Transverse colon (tissue), 4 donors: ENCODE measurements at regions not wholly inside any gene's neighbourhood (a gene's known extent, or its start where the extent isn't known, plus 50 kb on each side); places are given as distances from the start of the nearest gene placed in this dataset.

Source experiments
- DNase-seq: peaks from one replicate; pipeline ENCODE4 v3.0.0-alpha.2; 2019
- H3K27ac ChIP-seq, 4 donors: fragments of 200-600 bp; sonication (generic); 2 replicates each; pipeline ENCODE4 v1.5.1; 2016 to 2018; ENCODE audit warnings: inconsistent platforms in 4 of 4
- H3K27me3 ChIP-seq: fragments of 200-600 bp; sonication (generic); 2 replicates; pipeline ENCODE4 v1.5.1; 2017; ENCODE audit warnings: inconsistent platforms
- H3K36me3 ChIP-seq, 4 donors: fragments of 200-600 bp; sonication (generic); 2 replicates each; pipeline ENCODE4 v1.5.1; 2017 to 2019; ENCODE audit warnings: inconsistent platforms in 4 of 4
- H3K4me1 ChIP-seq, 4 donors: fragments of 200-600 bp; sonication (generic); 2 replicates each; pipeline ENCODE4 v1.5.1; 2017 to 2020; ENCODE audit warnings: inconsistent platforms in 4 of 4
- H3K4me3 ChIP-seq, 4 donors: fragments of 200-600 bp; sonication (generic); 1 replicate in 1 of 4; 2 replicates in 3 of 4; pipeline versions ENCODE4 v1.5.1 to v1.6.1; 2017 to 2019; ENCODE audit warnings: inconsistent platforms in 4 of 4
- H3K9me3 ChIP-seq, 2 donors: fragments of 200-600 bp; sonication (generic); 2 replicates each; pipeline ENCODE4 v1.5.1; 2017 to 2019; ENCODE audit warnings: inconsistent platforms in 2 of 2
- CTCF ChIP-seq, 5 experiments: fragments of 200-600 bp in 3 of 5; fragments of 450-650 bp in 2 of 5; sonication (generic) in 3 of 5; IDR thresholded peaks; 1 replicate in 2 of 5; 2 replicates in 3 of 5; pipeline ENCODE4 v1.5.1; 2016 to 2017; ENCODE audit warnings: antibody characterized with exemption in 5 of 5, inconsistent platforms in 3 of 5, mild to moderate bottlenecking in 2 of 5, moderate library complexity in 1 of 5
- EP300 ChIP-seq: sonication (generic); formaldehyde crosslinking; IDR thresholded peaks from one replicate; pipeline ENCODE4 v1.6.1; 2017; ENCODE audit warnings: antibody characterized with exemption, low read depth
- POLR2A ChIP-seq: fragments of 450-650 bp; IDR thresholded peaks from one replicate; pipeline ENCODE4 v1.6.1; 2016; ENCODE audit warnings: antibody characterized with exemption, mild to moderate bottlenecking, moderate library complexity
- POLR2AphosphoS5 ChIP-seq, 3 donors: sonication (generic); formaldehyde crosslinking; IDR thresholded peaks; one replicate each; pipeline ENCODE4 v1.6.1; 2016; ENCODE audit warnings: antibody characterized with exemption in 3 of 3
- WGBS, 2 donors: methylation state at CpG; one replicate each; pipeline ENCODE4 v1.1.5; 2018; ENCODE audit warnings: low coverage in 1 of 2; 5-methylcytosine and 5-hydroxymethylcytosine counted together
- in situ Hi-C, 4 donors: fragments of 200-750 bp; cut with MboI; loops; one replicate each; pipeline versions ENCODE4 v1.15.0 to v1.15.1; 2017; ENCODE audit warnings: low sequenced_read_pairs in 3 of 4, low pct_ligation_motif_present in 1 of 4, low pct_unique_long_range_greater_than_20kb in 1 of 4
- intact Hi-C: fragments of 100-400 bp; cut with DNase I; formaldehyde crosslinking; loops from one replicate; pipeline ENCODE4 v1.15.1; 2023; ENCODE audit warnings: low total_unique reads

- Histone ChIP-seq H3K4me3 (no peak overlapping the region), H3K27ac (peak overlapping the region in 3 of 4 donors; percentile 15 to 45 (median 15)), H3K27me3 (no peaks in the 10 kb centered on the region), H3K36me3 (no peaks in the 10 kb centered on the region), H3K9me3 (no peaks in the 10 kb centered on the region), H3K4me1 (peaks cover 4 to 10% (median 8%) of the 10 kb centered on the region in 4 donors)
- intact Hi-C loops = no loop called here
- DNase-seq = no peak
- TF ChIP-seq POLR2A (no peak), EP300 (no peak), CTCF (IDR thresholded peaks at IDR 0.05) (no peak), POLR2AphosphoS5 (IDR thresholded peaks at IDR 0.05) (no peak)
- WGBS, 2 donors = 67 to 78% methylated on average over 3 of the region's 3 CpGs
- in situ Hi-C loops = no loop called here
These were observed 73.8 kb upstream of the EPCAM start for GRCh38 chr2:47295131-47295980.

GRCh38 chr2:47293976-47294375, 75.1 kb upstream of the EPCAM start:
- 72 to 77% methylated on average over 2 to 6 of the region's 6 CpGs for WGBS, 2 donors
- no peaks in the 10 kb centered on the region for H3K36me3 ChIP-seq
- peak; percentile 50 for DNase-seq

GRCh38 chr2:47288864-47289263, 80.2 kb upstream of the EPCAM start:
- no peak overlapping the region for H3K4me3 ChIP-seq
- 67 to 68% methylated on average over 1 of the region's 1 CpG for WGBS, 2 donors
- no peaks in the 10 kb centered on the region for H3K9me3 ChIP-seq
- in situ Hi-C loops (no loop called here), intact Hi-C loops (no loop called here)
- H3K27ac ChIP-seq = no peak overlapping the region
- H3K36me3 ChIP-seq = no peaks in the 10 kb centered on the region
- DNase-seq = no peak
- peaks cover 0 to 3% (median 1%) of the 10 kb centered on the region in 4 donors for H3K4me1 ChIP-seq
- no peaks in the 10 kb centered on the region for H3K27me3 ChIP-seq
- TF ChIP-seq CTCF (IDR thresholded peaks at IDR 0.05) = no peak
- TF ChIP-seq EP300 = no peak
- no peak for TF ChIP-seq POLR2A
- no peak for TF ChIP-seq POLR2AphosphoS5 (IDR thresholded peaks at IDR 0.05)

More at GRCh38 chr2:47293976-47294375, 75.1 kb upstream of the EPCAM start:
- Histone ChIP-seq H3K4me3 (no peak overlapping the region), H3K4me1 (peaks cover 4 to 9% (median 7%) of the 10 kb centered on the region in 4 donors), H3K27ac (no peak overlapping the region), H3K9me3 (no peaks in the 10 kb centered on the region), H3K27me3 (no peaks in the 10 kb centered on the region)
- no peak for TF ChIP-seq POLR2A
- TF ChIP-seq EP300 = no peak
- no peak for TF ChIP-seq POLR2AphosphoS5 (IDR thresholded peaks at IDR 0.05)
- TF ChIP-seq CTCF (IDR thresholded peaks at IDR 0.05) = no peak
- in situ Hi-C loops (no loop called here), intact Hi-C loops (no loop called here)

GRCh38 chr2:47283659-47284058, 85.5 kb upstream of the EPCAM start:
- in situ Hi-C loops = no loop called here
- TF ChIP-seq CTCF (IDR thresholded peaks at IDR 0.05) (no peak), POLR2A (no peak), EP300 (no peak), POLR2AphosphoS5 (IDR thresholded peaks at IDR 0.05) (peak in 1 of 3 donors; percentile 30)

More at GRCh38 chr2:47283659-47284058, 85.5 kb upstream of the EPCAM start:
- H3K9me3 ChIP-seq = no peaks in the 10 kb centered on the region
- DNase-seq = no peak
- H3K27ac ChIP-seq = no peak overlapping the region
- 89% methylated on average over 7 of the region's 7 CpGs; no CpG with 5 or more reads in 1 of the 2 donors for WGBS, 2 donors
- no peak overlapping the region for H3K4me3 ChIP-seq
- H3K4me1 ChIP-seq = no peaks in the 10 kb centered on the region
- no peaks in the 10 kb centered on the region for H3K36me3 ChIP-seq
- no peaks in the 10 kb centered on the region for H3K27me3 ChIP-seq
- intact Hi-C loops = no loop called here
